Panc1 (cell line): ENCODE measurements at regions not wholly inside any gene's neighbourhood (a gene's known extent, or its start where the extent isn't known, plus 50 kb on each side); places are given as distances from the start of the nearest gene placed in this dataset.

Source experiments
- ATAC-seq: fragments of 200-7000 bp; cut with Tn5 transposase; 2 replicates; pipeline ENCODE4 v1.9.1; 2020; ENCODE audit warnings: mild to moderate bottlenecking, moderate library complexity
- BruUV-seq: library from RNA; stranded (reverse); fragments of 400-500 nt; replicated peaks from 2 replicates; lab custom pipeline; 2021; lab: Mats Ljungman, UMichigan
- CTCF ChIA-PET: fragments of 300-600 bp; sonication (Branson Sonifier 250); formaldehyde crosslinking; loops from one replicate; lab custom pipeline; 2022; ENCODE audit warnings: antibody characterized with exemption; lab: Charles Lee
- POLR2A ChIA-PET: fragments of 300-600 bp; sonication (Branson Sonifier 250); formaldehyde crosslinking; loops from one replicate; lab custom pipeline; 2022; ENCODE audit warnings: antibody characterized with exemption; lab: Charles Lee
- DNase-seq: peaks from one replicate; pipeline ENCODE4 v3.0.0-alpha.2; 2010; ENCODE audit warnings: low read depth, low spot score
- H3K27ac ChIP-seq: 2 replicates; pipeline ENCODE4 v1.5.1; 2011; ENCODE audit warnings: mild to moderate bottlenecking, low read length, inconsistent platforms
- H3K27me3 ChIP-seq: fragments of 200-500 bp; sonication (Bioruptor generic); 2 replicates; pipeline ENCODE4 v1.6.0; 2014; ENCODE audit warnings: low read length, inconsistent platforms; ENCODE audit not compliant: control insufficient read depth, insufficient read depth
- H3K36me3 ChIP-seq: fragments of 200-500 bp; sonication (Bioruptor generic); 2 replicates; pipeline ENCODE4 v1.5.1; 2014; ENCODE audit warnings: inconsistent platforms, mild to moderate bottlenecking, low read length, moderate library complexity; ENCODE audit not compliant: control insufficient read depth, insufficient read depth
- H3K4me1 ChIP-seq: 2 replicates; pipeline ENCODE4 v1.5.1; 2011; ENCODE audit warnings: inconsistent platforms, mild to moderate bottlenecking, low read length, moderate library complexity; ENCODE audit not compliant: control insufficient read depth, insufficient read depth
- H3K4me3 ChIP-seq, 2 experiments: 2 replicates each; pipeline ENCODE4 v1.5.1; 2011 to 2012; ENCODE audit warnings: low read depth in 2 of 2, low read length in 2 of 2, mild to moderate bottlenecking in 2 of 2, inconsistent platforms in 1 of 2, moderate library complexity in 1 of 2
- H3K9me3 ChIP-seq: fragments of 200-500 bp; sonication (Bioruptor generic); 2 replicates; pipeline ENCODE4 v1.5.1; 2014; ENCODE audit warnings: low read depth, mild to moderate bottlenecking, inconsistent platforms, low read length, moderate library complexity; ENCODE audit not compliant: control insufficient read depth, insufficient read depth
- POLR2AphosphoS5 ChIP-seq: IDR thresholded peaks from 2 replicates; pipeline ENCODE4 v1.6.1; 2012; ENCODE audit warnings: mild to moderate bottlenecking, low read depth, low read length, moderate library complexity
- REST ChIP-seq, 2 experiments: IDR thresholded peaks; 2 replicates each; pipeline ENCODE4 v1.6.1; 2011 to 2012; ENCODE audit warnings: low read depth in 2 of 2, control low read depth in 1 of 2, low read length in 1 of 2, mild to moderate bottlenecking in 1 of 2, moderate library complexity in 1 of 2; ENCODE audit not compliant: insufficient read depth in 1 of 2
- SIN3A ChIP-seq: IDR thresholded peaks from 2 replicates; pipeline ENCODE4 v1.6.1; 2012; ENCODE audit warnings: low read depth, mild to moderate bottlenecking, low read length, moderate library complexity, borderline replicate concordance; ENCODE audit not compliant: insufficient read depth
- TCF7L2 ChIP-seq: IDR thresholded peaks from 2 replicates; pipeline ENCODE4 v1.6.1; 2011; ENCODE audit warnings: mild to moderate bottlenecking, low read depth, low read length, inconsistent platforms
- in situ Hi-C: cut with HindIII; loops from 2 replicates; pipeline ENCODE4 v1.10.0; 2016; ENCODE audit warnings: low sequenced_read_pairs, low pct_unique_long_range_greater_than_20kb
- intact Hi-C: fragments of 100-400 bp; cut with micrococcal nuclease; formaldehyde crosslinking; loops from one replicate; pipeline ENCODE4 v1.10.0; 2022; ENCODE audit not compliant: unreplicated experiment
- TF ChIP-seq, protein P1 (sequence below): fragments of 450-650 bp; IDR thresholded peaks from 2 replicates; pipeline ENCODE4 v1.5.1; 2017; ENCODE audit warnings: mild to moderate bottlenecking

DNA sequence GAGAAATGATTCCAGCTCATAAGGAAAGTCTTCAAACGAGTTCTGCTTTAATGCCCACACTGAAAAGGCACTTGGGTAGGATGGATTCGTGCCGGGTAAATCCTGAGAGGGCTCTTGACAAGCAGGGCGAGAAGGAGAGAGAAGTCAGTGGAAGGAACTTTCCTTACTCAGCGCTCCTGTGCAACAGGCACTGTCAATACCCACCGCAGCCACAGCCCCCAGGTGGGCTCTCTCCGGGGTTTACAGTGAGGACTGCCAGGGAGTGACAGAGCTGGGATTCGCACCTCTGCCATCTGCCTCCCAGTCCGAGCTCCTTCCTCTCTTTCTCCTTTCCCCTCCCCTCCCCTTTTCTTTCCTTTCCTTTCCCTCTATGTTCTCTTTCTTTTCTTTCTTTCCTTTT, 118.7 kb downstream of the BEGAIN start:
- in situ Hi-C loops = no loop called here
- no peaks in the 10 kb centered on the region for H3K27me3 ChIP-seq
- peaks cover 27% of the 10 kb centered on the region for H3K4me1 ChIP-seq
- no peaks in the 10 kb centered on the region for H3K9me3 ChIP-seq
- ChIA-PET POLR2A (no interaction called here), CTCF (no interaction called here)
- intact Hi-C loops = no loop called here
- no peak for ATAC-seq
- TF ChIP-seq, protein P1, sequence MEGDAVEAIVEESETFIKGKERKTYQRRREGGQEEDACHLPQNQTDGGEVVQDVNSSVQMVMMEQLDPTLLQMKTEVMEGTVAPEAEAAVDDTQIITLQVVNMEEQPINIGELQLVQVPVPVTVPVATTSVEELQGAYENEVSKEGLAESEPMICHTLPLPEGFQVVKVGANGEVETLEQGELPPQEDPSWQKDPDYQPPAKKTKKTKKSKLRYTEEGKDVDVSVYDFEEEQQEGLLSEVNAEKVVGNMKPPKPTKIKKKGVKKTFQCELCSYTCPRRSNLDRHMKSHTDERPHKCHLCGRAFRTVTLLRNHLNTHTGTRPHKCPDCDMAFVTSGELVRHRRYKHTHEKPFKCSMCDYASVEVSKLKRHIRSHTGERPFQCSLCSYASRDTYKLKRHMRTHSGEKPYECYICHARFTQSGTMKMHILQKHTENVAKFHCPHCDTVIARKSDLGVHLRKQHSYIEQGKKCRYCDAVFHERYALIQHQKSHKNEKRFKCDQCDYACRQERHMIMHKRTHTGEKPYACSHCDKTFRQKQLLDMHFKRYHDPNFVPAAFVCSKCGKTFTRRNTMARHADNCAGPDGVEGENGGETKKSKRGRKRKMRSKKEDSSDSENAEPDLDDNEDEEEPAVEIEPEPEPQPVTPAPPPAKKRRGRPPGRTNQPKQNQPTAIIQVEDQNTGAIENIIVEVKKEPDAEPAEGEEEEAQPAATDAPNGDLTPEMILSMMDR = no peak
- TF ChIP-seq POLR2AphosphoS5 (no peak), REST (IDR thresholded peaks at IDR 0.05; ENCODE audit: insufficient read depth in 1 of 2, low read depth in 2 of 2, low read length in 1 of 2) (no peak), SIN3A (no peak), TCF7L2 (no peak)
- BruUV-seq = no TSS peak
- peak overlapping the region; percentile 88 for H3K27ac ChIP-seq
- no peak overlapping the region for H3K4me3 ChIP-seq
- DNase-seq = no peak
- no peaks in the 10 kb centered on the region for H3K36me3 ChIP-seq

- intact Hi-C loops = no loop called here
- ChIA-PET POLR2A (no interaction called here), CTCF (no interaction called here)
- no TSS peak for BruUV-seq
- Histone ChIP-seq H3K9me3 (no peaks in the 10 kb centered on the region), H3K27me3 (no peaks in the 10 kb centered on the region), H3K27ac (peak overlapping the region; percentile 88), H3K4me3 (no peak overlapping the region), H3K36me3 (no peaks in the 10 kb centered on the region), H3K4me1 (peaks cover 34% of the 10 kb centered on the region)
- in situ Hi-C loops = no loop called here
- TF ChIP-seq, protein P1 = no peak
- TF ChIP-seq TCF7L2 (no peak), REST (IDR thresholded peaks at IDR 0.05; ENCODE audit: insufficient read depth in 1 of 2, low read depth in 2 of 2, low read length in 1 of 2) (no peak), POLR2AphosphoS5 (no peak), SIN3A (no peak)
- ATAC-seq = no peak
- DNase-seq = no peak
These were observed 117.3 kb downstream of the BEGAIN start for GRCh38 chr14:100469632-100470522.
